HK-2 (cell line): ENCODE measurements at regions not wholly inside any gene's neighbourhood (a gene's known extent, or its start where the extent isn't known, plus 50 kb on each side); places are given as distances from the start of the nearest gene placed in this dataset.
"Not testable (repeated sequence)": the region's sequence is repeated elsewhere in the genome, so short reads cannot be mapped to it uniquely, and the experiment has no call there.

Experiments used
- DNase-seq: peaks from one replicate; pipeline ENCODE4 v3.0.0-alpha.2; 2018; ENCODE audit not compliant: unreplicated experiment

GRCh38 chr6:91198588-91199255 is 611.9 kb upstream of the MAP3K7 start:
- DNase-seq, result no peak

- DNase-seq, result no peak
Measured at GRCh38 chr6:91196729-91197128, 609.9 kb upstream of the MAP3K7 start.

GRCh38 chr6:91193446-91193845 is 606.6 kb upstream of the MAP3K7 start:
- no peak for DNase-seq

GRCh38 chr6:91190041-91190440 is 603.2 kb upstream of the MAP3K7 start:
- DNase-seq, result not testable (repeated sequence)

- DNase-seq, result no peak
Measured at GRCh38 chr6:91185072-91185471, 598.2 kb upstream of the MAP3K7 start.

- no peak for DNase-seq
Measured at GRCh38 chr6:91181416-91181815, 594.5 kb upstream of the MAP3K7 start.

GRCh38 chr6:91173651-91174050 is 586.8 kb upstream of the MAP3K7 start:
- DNase-seq, result no peak

- no peak for DNase-seq
Measured at GRCh38 chr6:91173186-91173585, 586.3 kb upstream of the MAP3K7 start.

GRCh38 chr6:91171754-91172462 is 585.0 kb upstream of the MAP3K7 start:
- no peak for DNase-seq

GRCh38 chr6:91167846-91168245 is 581.0 kb upstream of the MAP3K7 start:
- DNase-seq, result no peak

GRCh38 chr6:91166271-91167046 is 579.6 kb upstream of the MAP3K7 start:
- DNase-seq, result peak; percentile 2

GRCh38 chr6:91164105-91164504 is 577.2 kb upstream of the MAP3K7 start:
- no peak for DNase-seq

- DNase-seq, result no peak
Measured at GRCh38 chr6:91161246-91161645, 574.4 kb upstream of the MAP3K7 start.

- no peak for DNase-seq
Measured at GRCh38 chr6:91155129-91155785, 568.4 kb upstream of the MAP3K7 start.

GRCh38 chr6:91152824-91153223 is 566.0 kb upstream of the MAP3K7 start:
- DNase-seq, result no peak

GRCh38 chr6:91149956-91150705 is 563.3 kb upstream of the MAP3K7 start:
- no peak for DNase-seq

GRCh38 chr6:91149246-91149955 is 562.5 kb upstream of the MAP3K7 start:
- no peak for DNase-seq

- DNase-seq, result no peak
Measured at GRCh38 chr6:91144126-91144525, 557.3 kb upstream of the MAP3K7 start.

GRCh38 chr6:91142154-91142553 is 555.3 kb upstream of the MAP3K7 start:
- DNase-seq, result no peak

GRCh38 chr6:91141346-91141745 is 554.5 kb upstream of the MAP3K7 start:
- no peak for DNase-seq

- no peak for DNase-seq
Measured at GRCh38 chr6:91140449-91140848, 553.6 kb upstream of the MAP3K7 start.
